ENCODE measurements at regions not wholly inside any gene's neighbourhood (a gene's known extent, or its start where the extent isn't known, plus 50 kb on each side); places are given as distances from the start of the nearest gene placed in this dataset.

GRCh38 chr3:82957079-82957478 lies 1195.6 kb upstream of the GBE1 start:
- no peaks in the 10 kb centered on the region for H3K79me2 ChIP-seq (ENCODE audit: insufficient read depth)

GRCh38 chr3:82954486-82954885 lies 1193.0 kb upstream of the GBE1 start:
- Histone ChIP-seq H3K27ac (no peak overlapping the region), H3K4me1 (ENCODE audit: insufficient read depth) (no peaks in the 10 kb centered on the region), H3K9me3 (ENCODE audit: low read depth) (no peaks in the 10 kb centered on the region), H3F3A (ENCODE audit: insufficient read depth) (no peaks in the 10 kb centered on the region), H3K9me2 (ENCODE audit: insufficient read depth) (no peaks in the 10 kb centered on the region), H2AFZ (no peak overlapping the region), H4K20me1 (ENCODE audit: insufficient read depth) (no peaks in the 10 kb centered on the region), H3K4me3 (no peak overlapping the region), H3K79me2 (ENCODE audit: insufficient read depth) (no peaks in the 10 kb centered on the region), H3K36me3 (ENCODE audit: low read depth) (no peaks in the 10 kb centered on the region), H3K9ac (no peak overlapping the region), H3K27me3 (replicated peaks; ENCODE audit: insufficient read depth) (no peaks in the 10 kb centered on the region), H3K4me2 (ENCODE audit: unreplicated experiment) (no peak overlapping the region)
- TF ChIP-seq EZH2 (IDR thresholded peaks at IDR 0.05; ENCODE audit: insufficient read depth, poor library complexity, severe bottlenecking) (no peak), EZH2phosphoT487 (IDR thresholded peaks at IDR 0.05; ENCODE audit: insufficient read depth, low read depth) (no peak)
- in situ Hi-C loops (cut with MboI): no loop called here
- 9 to 30% methylated on average over 1 of the region's 1 CpG for WGBS, 2 experiments (ENCODE audit: low coverage in 1 of 2, low lambda C conversion rate in 2 of 2, missing lambda C conversion rate in 2 of 2)
- DNase-seq: no peak

More at GRCh38 chr3:82957079-82957478, 1195.6 kb upstream of the GBE1 start:
- Histone ChIP-seq H3K27me3 (replicated peaks; ENCODE audit: insufficient read depth) (no peaks in the 10 kb centered on the region), H4K20me1 (ENCODE audit: insufficient read depth) (no peaks in the 10 kb centered on the region), H3K4me3 (no peak overlapping the region), H3K27ac (no peak overlapping the region), H3K9me2 (ENCODE audit: insufficient read depth) (no peaks in the 10 kb centered on the region), H3K9ac (no peak overlapping the region), H3K9me3 (ENCODE audit: low read depth) (no peaks in the 10 kb centered on the region), H3K4me1 (ENCODE audit: insufficient read depth) (no peaks in the 10 kb centered on the region), H3K4me2 (ENCODE audit: unreplicated experiment) (no peak overlapping the region), H2AFZ (no peak overlapping the region), H3K36me3 (ENCODE audit: low read depth) (no peaks in the 10 kb centered on the region), H3F3A (ENCODE audit: insufficient read depth) (no peaks in the 10 kb centered on the region)
- in situ Hi-C loops (cut with MboI): no loop called here
- WGBS, 2 experiments (ENCODE audit: low coverage in 1 of 2, low lambda C conversion rate in 2 of 2, missing lambda C conversion rate in 2 of 2): 5 to 9% methylated on average over 1 of the region's 1 CpG
- DNase-seq: no peak
- TF ChIP-seq EZH2phosphoT487 (IDR thresholded peaks at IDR 0.05; ENCODE audit: insufficient read depth, low read depth): no peak
- no peak for TF ChIP-seq EZH2 (IDR thresholded peaks at IDR 0.05; ENCODE audit: insufficient read depth, poor library complexity, severe bottlenecking)

- no peaks in the 10 kb centered on the region for H3F3A ChIP-seq (ENCODE audit: insufficient read depth)
- no peaks in the 10 kb centered on the region for H3K4me1 ChIP-seq (ENCODE audit: insufficient read depth)
- H2AFZ ChIP-seq: no peak overlapping the region
- no peak overlapping the region for H3K4me2 ChIP-seq (ENCODE audit: unreplicated experiment)
- no peak overlapping the region for H3K9ac ChIP-seq
- H4K20me1 ChIP-seq (ENCODE audit: insufficient read depth): no peaks in the 10 kb centered on the region
- no peaks in the 10 kb centered on the region for H3K9me2 ChIP-seq (ENCODE audit: insufficient read depth)
- no peaks in the 10 kb centered on the region for H3K79me2 ChIP-seq (ENCODE audit: insufficient read depth)
- no peaks in the 10 kb centered on the region for H3K36me3 ChIP-seq (ENCODE audit: low read depth)
- H3K9me3 ChIP-seq (ENCODE audit: low read depth): no peaks in the 10 kb centered on the region
- TF ChIP-seq EZH2phosphoT487 (IDR thresholded peaks at IDR 0.05; ENCODE audit: insufficient read depth, low read depth) (no peak), EZH2 (IDR thresholded peaks at IDR 0.05; ENCODE audit: insufficient read depth, poor library complexity, severe bottlenecking) (no peak)
- no peak overlapping the region for H3K27ac ChIP-seq
- H3K27me3 ChIP-seq (replicated peaks; ENCODE audit: insufficient read depth): no peaks in the 10 kb centered on the region
- in situ Hi-C loops (cut with MboI): no loop called here
- H3K4me3 ChIP-seq: no peak overlapping the region
- no peak for DNase-seq
These were observed 1180.6 kb upstream of the GBE1 start for GRCh38 chr3:82942041-82942440.

GRCh38 chr3:82940124-82940523 lies 1178.7 kb upstream of the GBE1 start:
- Histone ChIP-seq H3K9ac (no peak overlapping the region), H3K36me3 (ENCODE audit: low read depth) (no peaks in the 10 kb centered on the region), H3K9me2 (ENCODE audit: insufficient read depth) (no peaks in the 10 kb centered on the region), H3F3A (ENCODE audit: insufficient read depth) (no peaks in the 10 kb centered on the region), H4K20me1 (ENCODE audit: insufficient read depth) (no peaks in the 10 kb centered on the region), H3K9me3 (ENCODE audit: low read depth) (no peaks in the 10 kb centered on the region), H3K27ac (no peak overlapping the region), H3K4me3 (no peak overlapping the region), H3K79me2 (ENCODE audit: insufficient read depth) (no peaks in the 10 kb centered on the region), H3K27me3 (replicated peaks; ENCODE audit: insufficient read depth) (no peaks in the 10 kb centered on the region), H3K4me2 (ENCODE audit: unreplicated experiment) (no peak overlapping the region), H3K4me1 (ENCODE audit: insufficient read depth) (no peaks in the 10 kb centered on the region), H2AFZ (no peak overlapping the region)
- DNase-seq: no peak
- WGBS, 2 experiments (ENCODE audit: low coverage in 1 of 2, low lambda C conversion rate in 2 of 2, missing lambda C conversion rate in 2 of 2): 55 to 73% methylated on average over 16 of the region's 16 CpGs
- TF ChIP-seq EZH2 (IDR thresholded peaks at IDR 0.05; ENCODE audit: insufficient read depth, poor library complexity, severe bottlenecking): no peak
- no peak for TF ChIP-seq EZH2phosphoT487 (IDR thresholded peaks at IDR 0.05; ENCODE audit: insufficient read depth, low read depth)
- in situ Hi-C loops (cut with MboI): no loop called here

- no peak for DNase-seq
- Histone ChIP-seq H3K4me3 (no peak overlapping the region), H3K4me2 (ENCODE audit: unreplicated experiment) (no peak overlapping the region), H4K20me1 (ENCODE audit: insufficient read depth) (no peaks in the 10 kb centered on the region), H3K27me3 (replicated peaks; ENCODE audit: insufficient read depth) (no peaks in the 10 kb centered on the region), H3K36me3 (ENCODE audit: low read depth) (no peaks in the 10 kb centered on the region), H3K27ac (no peak overlapping the region), H3F3A (ENCODE audit: insufficient read depth) (no peaks in the 10 kb centered on the region), H3K9me2 (ENCODE audit: insufficient read depth) (no peaks in the 10 kb centered on the region), H3K9me3 (ENCODE audit: low read depth) (no peaks in the 10 kb centered on the region), H3K4me1 (ENCODE audit: insufficient read depth) (no peaks in the 10 kb centered on the region), H2AFZ (no peak overlapping the region), H3K9ac (no peak overlapping the region), H3K79me2 (ENCODE audit: insufficient read depth) (no peaks in the 10 kb centered on the region)
- 46 to 51% methylated on average over 12 of the region's 12 CpGs for WGBS, 2 experiments (ENCODE audit: low coverage in 1 of 2, low lambda C conversion rate in 2 of 2, missing lambda C conversion rate in 2 of 2)
- in situ Hi-C loops (cut with MboI): no loop called here
- TF ChIP-seq EZH2phosphoT487 (IDR thresholded peaks at IDR 0.05; ENCODE audit: insufficient read depth, low read depth): no peak
- no peak for TF ChIP-seq EZH2 (IDR thresholded peaks at IDR 0.05; ENCODE audit: insufficient read depth, poor library complexity, severe bottlenecking)
These were observed 1178.1 kb upstream of the GBE1 start for GRCh38 chr3:82939491-82940097.
